ENCODE measurements at regions not wholly inside any gene's neighbourhood (a gene's known extent, or its start where the extent isn't known, plus 50 kb on each side); places are given as distances from the start of the nearest gene placed in this dataset.
"Not testable (repeated sequence)": the region's sequence is repeated elsewhere in the genome, so short reads cannot be mapped to it uniquely, and the experiment has no call there.

- DNase-seq (ENCODE audit: low read depth): no peak
These were observed 1073.9 kb downstream of the GRM8 start for GRCh38 chr7:126178865-126179264.

GRCh38 chr7:126177782-126178181 lies 1075.0 kb downstream of the GRM8 start:
- DNase-seq (ENCODE audit: low read depth): no peak

DNA sequence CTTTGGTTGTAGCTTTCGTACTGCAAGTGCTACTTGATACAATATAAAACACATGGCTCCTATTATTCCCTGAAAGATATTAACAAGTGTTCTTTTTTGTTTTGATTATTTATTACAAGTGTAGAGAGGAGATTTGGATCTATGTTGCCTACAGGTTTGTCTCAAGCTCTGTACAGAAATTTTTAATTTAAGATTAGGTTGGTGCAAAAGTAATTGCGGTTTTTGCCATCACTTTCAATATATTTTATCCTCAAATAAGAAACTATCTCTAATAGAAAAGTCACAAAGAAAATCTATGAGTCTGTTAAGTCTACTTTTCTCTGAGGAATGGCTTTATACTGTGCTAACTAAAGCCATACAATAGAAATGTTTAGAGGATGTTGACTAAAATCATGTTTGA lies 1086.1 kb downstream of the GRM8 start:
- no peak for DNase-seq (ENCODE audit: low read depth)

- DNase-seq (ENCODE audit: low read depth): no peak
These were observed 1089.1 kb downstream of the GRM8 start for GRCh38 chr7:126163647-126164046.

GRCh38 chr7:126157391-126157790 lies 1095.3 kb downstream of the GRM8 start:
- no peak for DNase-seq (ENCODE audit: low read depth)

- DNase-seq (ENCODE audit: low read depth): no peak
These were observed 1102.3 kb downstream of the GRM8 start for GRCh38 chr7:126150278-126150958.

- no peak for DNase-seq (ENCODE audit: low read depth)
These were observed 1111.8 kb downstream of the GRM8 start for GRCh38 chr7:126140858-126141466.

DNA sequence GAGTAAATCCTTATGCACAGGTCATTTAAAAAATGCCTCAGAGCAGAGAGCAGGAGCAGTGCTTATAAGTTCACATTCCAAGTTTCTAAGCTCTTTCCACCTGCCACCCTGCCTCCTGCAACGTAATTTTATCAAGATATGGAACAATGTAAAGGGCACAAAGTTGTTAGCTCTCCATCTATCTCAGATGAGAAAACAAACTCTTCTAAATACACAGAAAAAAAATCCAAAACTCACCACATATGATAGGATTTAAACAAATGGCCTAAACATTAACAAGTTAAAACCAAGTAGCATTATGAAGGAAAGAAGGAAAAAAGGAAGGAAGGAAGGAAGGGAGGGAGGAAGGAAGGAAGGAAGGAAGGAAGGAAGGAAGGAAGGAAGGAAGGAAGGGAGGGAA lies 1132.8 kb downstream of the GRM8 start:
- no peak for DNase-seq (ENCODE audit: low read depth)

DNA sequence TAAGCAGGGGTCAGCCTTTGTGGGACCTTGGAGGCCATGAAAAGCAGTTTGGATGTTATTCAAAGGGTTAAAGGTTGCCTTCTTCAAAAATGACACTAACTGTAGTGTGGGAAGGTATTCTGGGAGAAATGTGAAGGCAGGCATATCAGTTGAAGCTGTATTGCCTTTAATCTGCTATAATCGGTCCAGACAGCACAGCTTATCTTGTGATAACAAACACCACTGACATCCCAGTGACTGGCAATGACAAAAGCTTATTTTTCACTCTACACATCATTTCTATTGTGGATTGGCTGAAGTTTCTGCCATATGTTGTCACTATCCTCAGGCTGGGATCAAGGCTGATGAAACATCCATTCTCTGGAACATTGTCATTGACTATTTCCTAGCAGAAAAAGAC lies 1149.2 kb downstream of the GRM8 start:
- DNase-seq (ENCODE audit: low read depth): no peak

DNA sequence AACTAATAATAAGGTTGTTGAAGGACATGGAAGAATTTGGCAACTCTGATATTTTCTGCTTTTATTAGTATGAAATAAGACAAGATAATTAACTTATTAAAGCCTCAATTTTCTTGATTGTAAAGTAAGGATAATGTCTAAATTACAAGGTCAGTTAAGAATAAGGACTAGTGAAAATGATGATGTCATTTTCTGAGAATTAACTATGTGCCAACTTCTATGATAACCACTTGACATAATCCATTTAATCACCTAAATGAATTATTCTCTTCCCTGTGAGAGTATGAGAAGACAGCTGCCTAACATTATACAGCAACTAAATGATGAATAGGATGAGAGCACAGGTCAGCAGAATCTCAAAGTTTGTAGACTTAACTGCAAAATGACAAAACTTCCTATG lies 1153.4 kb upstream of the POT1 start:
- no peak for DNase-seq (ENCODE audit: low read depth)

GRCh38 chr7:126079581-126079980 lies 1150.0 kb upstream of the POT1 start:
- DNase-seq (ENCODE audit: low read depth): no peak

GRCh38 chr7:126079151-126079550 lies 1149.5 kb upstream of the POT1 start:
- no peak for DNase-seq (ENCODE audit: low read depth)

DNA sequence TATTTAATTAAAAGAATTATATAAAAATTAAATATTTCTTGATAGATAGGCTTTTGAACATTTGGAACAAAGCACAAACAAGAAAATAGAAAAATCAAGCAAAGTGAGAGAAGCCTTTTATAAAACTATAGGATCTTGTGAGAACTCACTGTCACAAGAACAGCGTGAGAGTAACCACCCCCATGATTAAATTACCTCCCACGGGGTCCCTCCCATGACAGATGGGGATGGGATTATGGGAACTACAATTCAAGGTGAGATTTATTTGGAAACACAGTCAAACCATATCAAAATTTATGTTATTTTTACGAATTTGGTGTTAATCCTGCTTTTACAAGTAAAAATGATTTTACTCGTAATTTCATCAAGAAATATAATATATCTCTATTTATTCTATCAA lies 1136.1 kb upstream of the POT1 start:
- no peak for DNase-seq (ENCODE audit: low read depth)

DNA sequence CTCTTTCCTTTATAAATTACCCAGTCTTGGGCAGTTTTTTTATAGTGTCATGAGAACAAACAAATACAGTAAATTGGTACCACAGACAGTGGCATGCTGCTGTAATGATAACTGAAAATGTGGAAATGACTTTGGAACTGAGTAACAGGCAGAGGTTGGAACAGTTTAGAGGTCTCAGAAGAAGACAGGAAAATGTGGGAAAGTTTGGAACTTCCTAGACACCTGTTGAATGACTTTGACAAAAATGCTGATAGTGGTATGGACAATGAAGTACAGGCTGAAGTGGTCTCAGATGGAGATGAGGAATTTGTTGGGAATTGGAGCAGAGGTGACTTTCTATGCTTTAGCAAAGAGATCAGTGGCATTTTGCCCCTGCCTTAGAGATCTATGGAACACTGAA lies 1128.4 kb upstream of the POT1 start:
- DNase-seq (ENCODE audit: low read depth): no peak

DNA sequence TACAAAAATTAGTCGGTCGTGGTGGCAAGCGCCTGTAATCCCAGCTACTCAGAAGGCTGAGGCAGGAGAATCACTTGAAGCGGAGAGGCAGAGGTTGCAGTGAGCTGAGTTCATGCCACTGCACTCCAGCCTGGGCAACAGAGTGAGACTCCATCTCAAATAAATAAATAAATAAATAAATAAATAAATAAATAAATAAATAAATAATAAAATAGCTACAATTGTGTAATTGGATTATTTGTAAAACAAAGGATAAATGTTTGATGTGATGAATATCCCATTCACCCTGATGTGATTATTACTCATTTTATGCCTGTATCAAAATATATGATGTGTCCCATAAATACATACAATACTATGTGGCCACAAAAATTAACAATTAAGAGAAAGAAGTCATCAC lies 1127.0 kb upstream of the POT1 start:
- DNase-seq (ENCODE audit: low read depth): not testable (repeated sequence)

GRCh38 chr7:126052229-126052628 lies 1122.6 kb upstream of the POT1 start:
- DNase-seq (ENCODE audit: low read depth): no peak

DNA sequence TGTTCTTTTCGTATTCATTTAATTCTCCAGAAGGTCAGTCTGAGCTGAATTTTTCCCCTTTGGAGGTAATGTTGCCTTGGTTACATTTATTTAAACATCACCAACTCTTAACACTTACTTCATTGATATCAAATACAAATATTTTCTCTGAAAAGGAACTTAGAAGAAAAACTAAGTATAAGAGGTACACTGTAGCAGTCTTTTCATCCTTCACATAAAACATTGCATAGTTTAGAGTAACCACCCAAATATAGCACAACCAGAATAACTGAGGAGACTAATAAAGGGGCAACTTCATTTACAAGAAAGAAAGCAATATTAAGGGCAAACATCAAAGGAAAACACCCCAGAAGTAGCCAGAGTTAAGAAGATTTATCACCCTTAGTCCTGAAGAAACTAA lies 1115.0 kb upstream of the POT1 start:
- DNase-seq (ENCODE audit: low read depth): no peak

DNA sequence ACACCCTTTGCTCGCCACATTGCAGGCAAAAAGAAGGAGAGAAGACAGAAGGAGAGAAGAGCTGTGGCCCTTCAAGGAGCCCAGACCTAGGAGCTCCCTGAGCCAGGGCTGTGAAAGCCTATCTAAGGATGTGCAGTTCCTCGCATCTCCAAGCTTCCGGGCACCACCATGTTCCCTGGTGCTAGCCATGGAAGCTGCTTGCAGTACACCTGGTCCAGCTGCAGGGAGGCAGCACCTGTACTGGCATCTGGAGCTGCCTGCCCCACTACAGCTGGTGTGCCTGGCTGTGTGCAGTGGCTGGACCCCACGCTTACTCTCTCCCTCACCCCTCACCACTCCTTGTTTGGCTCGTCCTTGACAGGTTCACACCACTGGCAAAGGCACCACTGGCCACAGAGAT lies 1111.8 kb upstream of the POT1 start:
- no peak for DNase-seq (ENCODE audit: low read depth)

- DNase-seq (ENCODE audit: low read depth): no peak
These were observed 1110.8 kb upstream of the POT1 start for GRCh38 chr7:126040114-126041045.

DNA sequence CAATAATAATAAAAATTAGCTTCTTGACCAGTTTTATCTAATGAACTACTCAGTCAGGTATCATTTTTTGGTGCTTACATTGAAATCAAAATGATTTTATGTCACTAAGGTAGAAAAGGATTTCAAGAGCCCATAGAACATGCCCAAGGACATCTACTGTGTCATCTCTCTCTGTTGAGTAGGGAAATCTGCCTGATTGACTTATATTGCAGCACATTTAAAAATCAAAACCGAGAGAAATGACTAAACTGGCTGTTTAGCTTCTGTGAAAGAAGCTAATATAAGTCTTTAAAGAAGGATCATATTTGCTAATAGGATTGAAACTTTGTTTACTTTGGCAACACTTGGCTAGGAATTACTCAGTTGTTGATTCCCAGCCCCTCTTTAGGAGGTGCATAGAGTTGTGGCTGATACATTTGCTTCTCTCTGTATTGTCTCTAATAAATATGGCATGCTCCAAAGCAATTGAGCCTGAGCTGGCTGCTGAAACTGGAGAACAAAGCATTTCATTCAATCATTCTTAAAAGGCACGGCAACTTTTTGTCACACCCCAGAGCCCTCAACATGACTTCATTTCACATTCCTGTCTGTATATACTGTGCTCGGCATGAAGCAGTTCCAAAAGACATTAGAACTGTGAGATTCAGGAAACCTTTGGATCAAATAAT lies 1096.9 kb upstream of the POT1 start:
- no peak for DNase-seq (ENCODE audit: low read depth)

- DNase-seq (ENCODE audit: low read depth): no peak
These were observed 1092.8 kb upstream of the POT1 start for GRCh38 chr7:126022452-126022851.

GRCh38 chr7:126016722-126017121 lies 1087.1 kb upstream of the POT1 start:
- no peak for DNase-seq (ENCODE audit: low read depth)

Measured in forelimb muscle (tissue), 1 donor.